GM12878 (cell line): ENCODE measurements at regions not wholly inside any gene's neighbourhood (a gene's known extent, or its start where the extent isn't known, plus 50 kb on each side); places are given as distances from the start of the nearest gene placed in this dataset.

Experiments
- ATAC-seq: fragments of 200-7000 bp; cut with Tn5 transposase; 3 replicates; pipeline ENCODE4 v1.9.1; 2020; ENCODE audit warnings: mild to moderate bottlenecking, moderate library complexity
- BruUV-seq: library from RNA; stranded (reverse); fragments of 400-500 nt; replicated peaks from 2 replicates; lab custom pipeline; 2021; lab: Mats Ljungman, UMichigan
- CTCF ChIA-PET: fragments of 300-600 bp; sonication (Branson Sonifier 250); formaldehyde crosslinking; extraction: SDS; loops from one replicate; lab custom pipeline; 2021; ENCODE audit warnings: inconsistent platforms; lab: Yijun Ruan, JAX
- POLR2A ChIA-PET: fragments of 350-600 bp; formaldehyde crosslinking; extraction: SDS; loops from one replicate; lab custom pipeline; 2021; ENCODE audit warnings: inconsistent platforms; lab: Charles Lee
- RAD21 ChIA-PET: fragments of 300-600 bp; sonication (Branson Sonifier 250); formaldehyde crosslinking; loops from one replicate; lab custom pipeline; 2023; ENCODE audit warnings: antibody characterized with exemption; ENCODE audit not compliant: unreplicated experiment; lab: Charles Lee
- SMC1A ChIA-PET: fragments of 300-600 bp; sonication (Branson Sonifier 250); formaldehyde crosslinking; loops from one replicate; lab custom pipeline; 2023; ENCODE audit not compliant: unreplicated experiment, uncharacterized antibody; lab: Charles Lee
- DNase-seq: peaks from one replicate; pipeline ENCODE4 v3.0.0-alpha.2; 2011; ENCODE audit warnings: low read depth, low spot score
- FAIRE-seq: peaks from 3 replicates; lab custom pipeline; 2011; peaks lifted over from hg19 to GRCh38; lab: Jason Lieb, UNC
- H2AFZ ChIP-seq: 2 replicates; pipeline ENCODE4 v1.6.0; 2011; ENCODE audit warnings: low read depth, low read length, control low read depth; ENCODE audit not compliant: control insufficient read depth
- H3K27ac ChIP-seq: 2 replicates; pipeline ENCODE4 v1.5.1; 2011; ENCODE audit warnings: control low read depth; ENCODE audit not compliant: control insufficient read depth, insufficient read depth
- H3K27me3 ChIP-seq, 2 experiments: replicated peaks in 1 of 2; 2 replicates each; pipeline versions ENCODE4 v1.6.0 to v1.6.1; 2011; ENCODE audit warnings: low read length in 1 of 2; ENCODE audit not compliant: control insufficient read depth in 2 of 2, insufficient read depth in 2 of 2
- H3K36me3 ChIP-seq, 2 experiments: 2 replicates each; pipeline ENCODE4 v1.5.1; 2011; ENCODE audit warnings: low read length in 1 of 2; ENCODE audit not compliant: control insufficient read depth in 2 of 2, insufficient read depth in 2 of 2
- H3K4me1 ChIP-seq: 2 replicates; pipeline ENCODE4 v1.6.1; 2011; ENCODE audit warnings: mild to moderate bottlenecking, low read length, moderate library complexity, mixed read lengths; ENCODE audit not compliant: control insufficient read depth, insufficient read depth
- H3K4me2 ChIP-seq: 2 replicates; pipeline ENCODE4 v1.6.0; 2011; ENCODE audit warnings: control low read depth; ENCODE audit not compliant: control insufficient read depth, insufficient read depth
- H3K4me3 ChIP-seq: fragments of 200-600 bp; sonication (generic); 2 replicates; pipeline ENCODE4 v1.5.1; 2016
- H3K79me2 ChIP-seq: 2 replicates; pipeline ENCODE4 v1.6.0; 2011; ENCODE audit warnings: low read length; ENCODE audit not compliant: control insufficient read depth, insufficient read depth
- H3K9ac ChIP-seq: 2 replicates; pipeline ENCODE4 v1.8.0; 2011; ENCODE audit warnings: low read length, control low read depth, mixed read lengths; ENCODE audit not compliant: control insufficient read depth, insufficient read depth
- H3K9me3 ChIP-seq: replicated peaks from 3 replicates; pipeline ENCODE4 v1.5.1; 2011; ENCODE audit warnings: mild to moderate bottlenecking, low read length; ENCODE audit not compliant: control insufficient read depth, insufficient read depth
- H4K20me1 ChIP-seq: 2 replicates; pipeline ENCODE4 v1.6.0; 2011; ENCODE audit not compliant: control insufficient read depth, insufficient read depth
- CHD1 ChIP-seq: IDR thresholded peaks from 2 replicates; pipeline ENCODE4 v1.6.1; 2012; ENCODE audit warnings: low read depth, low read length, improper control_type of control experiment
- CREB1 ChIP-seq: IDR thresholded peaks from 2 replicates; pipeline ENCODE4 v1.6.1; 2012; ENCODE audit warnings: low read depth, mild to moderate bottlenecking, inconsistent platforms
- IKZF2 ChIP-seq, 2 experiments: fragments of 450-650 bp; IDR thresholded peaks; 2 replicates each; pipeline ENCODE4 v1.6.1; 2017; ENCODE audit warnings: mild to moderate bottlenecking in 2 of 2, moderate library complexity in 2 of 2
- NFYA ChIP-seq: IDR thresholded peaks from 2 replicates; pipeline ENCODE4 v1.6.1; 2011; ENCODE audit warnings: low read depth, mild to moderate bottlenecking, low read length, improper control_type of control experiment, borderline replicate concordance
- RAD51 ChIP-seq: fragments of 450-650 bp; IDR thresholded peaks from 2 replicates; pipeline ENCODE4 v1.6.1; 2016; ENCODE audit warnings: moderate library complexity, mild to moderate bottlenecking, inconsistent platforms
- SRF ChIP-seq, 2 experiments: IDR thresholded peaks; 2 replicates each; pipeline ENCODE4 v1.6.1; 2011; ENCODE audit warnings: low read depth in 2 of 2, low read length in 2 of 2, mild to moderate bottlenecking in 1 of 2, moderate library complexity in 1 of 2
- TCF3 ChIP-seq: IDR thresholded peaks from 2 replicates; pipeline ENCODE4 v1.6.1; 2012; ENCODE audit warnings: low read depth, mild to moderate bottlenecking, low read length, borderline replicate concordance; ENCODE audit not compliant: insufficient read depth
- WGBS: methylation state at CpG from one replicate; pipeline ENCODE4 v1.1.6; 2016; ENCODE audit warnings: low lambda C conversion rate; ENCODE audit not compliant: insufficient replicate concordance, insufficient coverage; ENCODE audit errors: missing lambda C conversion rate; 5-methylcytosine and 5-hydroxymethylcytosine counted together
- in situ Hi-C: fragments of 300-500 bp; cut with MboI; formaldehyde crosslinking; loops from 9 replicates; pipeline ENCODE4 v1.14.3; 2018; ENCODE audit warnings: mixed read lengths
- intact Hi-C: fragments of 100-400 bp; cut with micrococcal nuclease; formaldehyde crosslinking; loops from one replicate; pipeline ENCODE4 v1.14.2; 2022; ENCODE audit not compliant: unreplicated experiment
- TF ChIP-seq, protein P1 (sequence below): fragments of 450-650 bp; IDR thresholded peaks from 2 replicates; pipeline ENCODE4 v1.6.1; 2017; ENCODE audit warnings: mild to moderate bottlenecking
- TF ChIP-seq, protein P2 (sequence below): IDR thresholded peaks from 2 replicates; pipeline ENCODE4 v1.6.1; 2012; ENCODE audit warnings: low read length, inconsistent platforms
- TF ChIP-seq, protein P3 (sequence below): IDR thresholded peaks from 2 replicates; pipeline ENCODE4 v1.6.1; 2011; ENCODE audit warnings: borderline replicate concordance, low read depth, mild to moderate bottlenecking, moderate library complexity, mixed read lengths, low read length; ENCODE audit not compliant: insufficient read depth; ENCODE audit errors: extremely low read length
- TF ChIP-seq, protein P4 (sequence below): fragments of 450-650 bp; IDR thresholded peaks from 2 replicates; pipeline ENCODE4 v1.6.1; 2014; ENCODE audit warnings: mild to moderate bottlenecking
- TF ChIP-seq, protein P5 (sequence below): fragments of 450-650 bp; formaldehyde crosslinking; IDR thresholded peaks from 2 replicates; pipeline ENCODE4 v1.4.0; 2020; ENCODE audit warnings: mild to moderate bottlenecking, moderate library complexity
- TF ChIP-seq, protein P6 (sequence below): IDR thresholded peaks from 2 replicates; pipeline ENCODE4 v1.6.1; 2011; ENCODE audit warnings: low read depth, low read length, improper control_type of control experiment, borderline replicate concordance

DNA sequence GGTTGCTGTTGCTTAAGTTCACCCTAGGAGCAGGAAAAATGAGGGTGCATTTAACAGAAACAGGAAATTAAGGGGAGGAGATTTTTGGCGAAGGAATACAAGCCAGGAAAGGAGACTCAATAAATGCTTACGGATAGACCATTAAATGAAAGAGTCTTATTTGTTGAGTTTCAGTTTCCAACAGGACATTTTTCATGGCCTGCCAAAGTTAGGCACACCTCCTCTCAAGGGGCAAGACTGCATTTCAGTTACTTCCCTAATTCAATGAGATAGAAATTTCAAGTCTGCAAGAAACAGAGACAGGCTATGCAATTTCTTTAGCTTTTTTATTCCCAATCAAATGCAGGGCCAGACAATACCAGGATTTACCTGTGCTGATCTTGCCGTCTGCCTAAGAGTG lies 394.7 kb upstream of the KLHL29 start:
- intact Hi-C loops: no loop called here
- in situ Hi-C loops: no loop called here
- H2AFZ ChIP-seq: no peak overlapping the region
- POLR2A ChIA-PET: no interaction called here
- no peaks in the 10 kb centered on the region for H3K9me3 ChIP-seq
- H3K9ac ChIP-seq: no peak overlapping the region
- no peak overlapping the region for H3K4me3 ChIP-seq
- H3K27ac ChIP-seq: no peak overlapping the region
- DNase-seq: no peak
- RAD21 ChIA-PET: no interaction called here
- ATAC-seq: no peak
- no peaks in the 10 kb centered on the region for H3K4me1 ChIP-seq
- H3K27me3 ChIP-seq: no peaks in the 10 kb centered on the region; a peak in 1 of 4 replicates
- H4K20me1 ChIP-seq: no peaks in the 10 kb centered on the region
- no TSS peak for BruUV-seq
- H3K4me2 ChIP-seq: no peak overlapping the region
- no peaks in the 10 kb centered on the region for H3K79me2 ChIP-seq
- no peaks in the 10 kb centered on the region for H3K36me3 ChIP-seq
- CTCF ChIA-PET: no interaction called here
- FAIRE-seq: no peak
- SMC1A ChIA-PET: no interaction called here
- WGBS: 28% methylated on average over 3 of the region's 3 CpGs
- no peak for TF ChIP-seq NFYA
- TF ChIP-seq, protein P1, sequence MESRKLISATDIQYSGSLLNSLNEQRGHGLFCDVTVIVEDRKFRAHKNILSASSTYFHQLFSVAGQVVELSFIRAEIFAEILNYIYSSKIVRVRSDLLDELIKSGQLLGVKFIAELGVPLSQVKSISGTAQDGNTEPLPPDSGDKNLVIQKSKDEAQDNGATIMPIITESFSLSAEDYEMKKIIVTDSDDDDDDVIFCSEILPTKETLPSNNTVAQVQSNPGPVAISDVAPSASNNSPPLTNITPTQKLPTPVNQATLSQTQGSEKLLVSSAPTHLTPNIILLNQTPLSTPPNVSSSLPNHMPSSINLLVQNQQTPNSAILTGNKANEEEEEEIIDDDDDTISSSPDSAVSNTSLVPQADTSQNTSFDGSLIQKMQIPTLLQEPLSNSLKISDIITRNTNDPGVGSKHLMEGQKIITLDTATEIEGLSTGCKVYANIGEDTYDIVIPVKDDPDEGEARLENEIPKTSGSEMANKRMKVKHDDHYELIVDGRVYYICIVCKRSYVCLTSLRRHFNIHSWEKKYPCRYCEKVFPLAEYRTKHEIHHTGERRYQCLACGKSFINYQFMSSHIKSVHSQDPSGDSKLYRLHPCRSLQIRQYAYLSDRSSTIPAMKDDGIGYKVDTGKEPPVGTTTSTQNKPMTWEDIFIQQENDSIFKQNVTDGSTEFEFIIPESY: no peak
- no peak for TF ChIP-seq SRF (IDR thresholded peaks at IDR 0.05; ENCODE audit: low read depth in 2 of 2, low read length in 2 of 2)
- no peak for TF ChIP-seq CREB1
- TF ChIP-seq, protein P2, sequence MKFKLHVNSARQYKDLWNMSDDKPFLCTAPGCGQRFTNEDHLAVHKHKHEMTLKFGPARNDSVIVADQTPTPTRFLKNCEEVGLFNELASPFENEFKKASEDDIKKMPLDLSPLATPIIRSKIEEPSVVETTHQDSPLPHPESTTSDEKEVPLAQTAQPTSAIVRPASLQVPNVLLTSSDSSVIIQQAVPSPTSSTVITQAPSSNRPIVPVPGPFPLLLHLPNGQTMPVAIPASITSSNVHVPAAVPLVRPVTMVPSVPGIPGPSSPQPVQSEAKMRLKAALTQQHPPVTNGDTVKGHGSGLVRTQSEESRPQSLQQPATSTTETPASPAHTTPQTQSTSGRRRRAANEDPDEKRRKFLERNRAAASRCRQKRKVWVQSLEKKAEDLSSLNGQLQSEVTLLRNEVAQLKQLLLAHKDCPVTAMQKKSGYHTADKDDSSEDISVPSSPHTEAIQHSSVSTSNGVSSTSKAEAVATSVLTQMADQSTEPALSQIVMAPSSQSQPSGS: no peak
- TF ChIP-seq, protein P3, sequence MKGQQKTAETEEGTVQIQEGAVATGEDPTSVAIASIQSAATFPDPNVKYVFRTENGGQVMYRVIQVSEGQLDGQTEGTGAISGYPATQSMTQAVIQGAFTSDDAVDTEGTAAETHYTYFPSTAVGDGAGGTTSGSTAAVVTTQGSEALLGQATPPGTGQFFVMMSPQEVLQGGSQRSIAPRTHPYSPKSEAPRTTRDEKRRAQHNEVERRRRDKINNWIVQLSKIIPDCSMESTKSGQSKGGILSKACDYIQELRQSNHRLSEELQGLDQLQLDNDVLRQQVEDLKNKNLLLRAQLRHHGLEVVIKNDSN: no peak
- TF ChIP-seq, protein P4, sequence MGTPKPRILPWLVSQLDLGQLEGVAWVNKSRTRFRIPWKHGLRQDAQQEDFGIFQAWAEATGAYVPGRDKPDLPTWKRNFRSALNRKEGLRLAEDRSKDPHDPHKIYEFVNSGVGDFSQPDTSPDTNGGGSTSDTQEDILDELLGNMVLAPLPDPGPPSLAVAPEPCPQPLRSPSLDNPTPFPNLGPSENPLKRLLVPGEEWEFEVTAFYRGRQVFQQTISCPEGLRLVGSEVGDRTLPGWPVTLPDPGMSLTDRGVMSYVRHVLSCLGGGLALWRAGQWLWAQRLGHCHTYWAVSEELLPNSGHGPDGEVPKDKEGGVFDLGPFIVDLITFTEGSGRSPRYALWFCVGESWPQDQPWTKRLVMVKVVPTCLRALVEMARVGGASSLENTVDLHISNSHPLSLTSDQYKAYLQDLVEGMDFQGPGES: no peak
- no peak for TF ChIP-seq IKZF2 (IDR thresholded peaks at IDR 0.05)
- TF ChIP-seq, protein P5, sequence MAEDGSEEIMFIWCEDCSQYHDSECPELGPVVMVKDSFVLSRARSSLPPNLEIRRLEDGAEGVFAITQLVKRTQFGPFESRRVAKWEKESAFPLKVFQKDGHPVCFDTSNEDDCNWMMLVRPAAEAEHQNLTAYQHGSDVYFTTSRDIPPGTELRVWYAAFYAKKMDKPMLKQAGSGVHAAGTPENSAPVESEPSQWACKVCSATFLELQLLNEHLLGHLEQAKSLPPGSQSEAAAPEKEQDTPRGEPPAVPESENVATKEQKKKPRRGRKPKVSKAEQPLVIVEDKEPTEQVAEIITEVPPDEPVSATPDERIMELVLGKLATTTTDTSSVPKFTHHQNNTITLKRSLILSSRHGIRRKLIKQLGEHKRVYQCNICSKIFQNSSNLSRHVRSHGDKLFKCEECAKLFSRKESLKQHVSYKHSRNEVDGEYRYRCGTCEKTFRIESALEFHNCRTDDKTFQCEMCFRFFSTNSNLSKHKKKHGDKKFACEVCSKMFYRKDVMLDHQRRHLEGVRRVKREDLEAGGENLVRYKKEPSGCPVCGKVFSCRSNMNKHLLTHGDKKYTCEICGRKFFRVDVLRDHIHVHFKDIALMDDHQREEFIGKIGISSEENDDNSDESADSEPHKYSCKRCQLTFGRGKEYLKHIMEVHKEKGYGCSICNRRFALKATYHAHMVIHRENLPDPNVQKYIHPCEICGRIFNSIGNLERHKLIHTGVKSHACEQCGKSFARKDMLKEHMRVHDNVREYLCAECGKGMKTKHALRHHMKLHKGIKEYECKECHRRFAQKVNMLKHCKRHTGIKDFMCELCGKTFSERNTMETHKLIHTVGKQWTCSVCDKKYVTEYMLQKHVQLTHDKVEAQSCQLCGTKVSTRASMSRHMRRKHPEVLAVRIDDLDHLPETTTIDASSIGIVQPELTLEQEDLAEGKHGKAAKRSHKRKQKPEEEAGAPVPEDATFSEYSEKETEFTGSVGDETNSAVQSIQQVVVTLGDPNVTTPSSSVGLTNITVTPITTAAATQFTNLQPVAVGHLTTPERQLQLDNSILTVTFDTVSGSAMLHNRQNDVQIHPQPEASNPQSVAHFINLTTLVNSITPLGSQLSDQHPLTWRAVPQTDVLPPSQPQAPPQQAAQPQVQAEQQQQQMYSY: no peak
- TF ChIP-seq TCF3: no peak
- TF ChIP-seq, protein P6, sequence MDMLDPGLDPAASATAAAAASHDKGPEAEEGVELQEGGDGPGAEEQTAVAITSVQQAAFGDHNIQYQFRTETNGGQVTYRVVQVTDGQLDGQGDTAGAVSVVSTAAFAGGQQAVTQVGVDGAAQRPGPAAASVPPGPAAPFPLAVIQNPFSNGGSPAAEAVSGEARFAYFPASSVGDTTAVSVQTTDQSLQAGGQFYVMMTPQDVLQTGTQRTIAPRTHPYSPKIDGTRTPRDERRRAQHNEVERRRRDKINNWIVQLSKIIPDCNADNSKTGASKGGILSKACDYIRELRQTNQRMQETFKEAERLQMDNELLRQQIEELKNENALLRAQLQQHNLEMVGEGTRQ: no peak
- TF ChIP-seq RAD51: no peak
- TF ChIP-seq CHD1: no peak
